K562 (cell line): ENCODE measurements at regions not wholly inside any gene's neighbourhood (a gene's known extent, or its start where the extent isn't known, plus 50 kb on each side); places are given as distances from the start of the nearest gene placed in this dataset.

Source experiments
- ATAC-seq: fragments of 200-7000 bp; cut with Tn5 transposase; 3 replicates; pipeline ENCODE4 v1.9.1; 2020; ENCODE audit warnings: moderate library complexity
- BruUV-seq: library from RNA; stranded (reverse); fragments of 400-500 nt; replicated peaks from 2 replicates; lab custom pipeline; 2021; lab: Mats Ljungman, UMichigan
- CTCF ChIA-PET: fragments of 300-600 bp; formaldehyde crosslinking; extraction: SDS; loops from one replicate; lab custom pipeline; 2021; ENCODE audit warnings: low intra/inter-chr PET ratio; lab: Yijun Ruan, JAX
- POLR2A ChIA-PET: fragments of 300-600, 350-650 bp; sonication (Branson Sonifier 250); formaldehyde crosslinking; extraction: SDS; loops from one replicate; lab custom pipeline; 2021; ENCODE audit warnings: antibody characterized with exemption, inconsistent platforms; lab: Yijun Ruan, JAX
- DNase-seq, 4 experiments: peaks; one replicate each; pipeline versions ENCODE4 v3.0.0 to v3.0.0-alpha.2; 2011 to 2018; ENCODE audit warnings: low spot score in 3 of 4, mixed read lengths in 3 of 4; ENCODE audit errors: extremely low read depth in 1 of 4
- FAIRE-seq: peaks from 2 replicates; lab custom pipeline; 2011; peaks lifted over from hg19 to GRCh38; lab: Jason Lieb, UNC
- H2AFZ ChIP-seq: 2 replicates; pipeline ENCODE4 v1.6.0; 2011; ENCODE audit warnings: low read depth, low read length, control low read depth, inconsistent platforms
- H3K27ac ChIP-seq: fragments of 200-600 bp; 3 replicates; pipeline ENCODE4 v1.8.0; 2011; ENCODE audit warnings: low read depth, mild to moderate bottlenecking, control low read depth, inconsistent platforms, low read length, moderate library complexity, mixed read lengths; ENCODE audit errors: extremely low read depth
- H3K27me3 ChIP-seq, 2 experiments: fragments of 300-600 bp in 1 of 2; 2 replicates in 1 of 2; 3 replicates in 1 of 2; pipeline versions ENCODE4 v1.6.0 to v1.8.0; 2011; ENCODE audit warnings: inconsistent platforms in 2 of 2, low read length in 2 of 2, mild to moderate bottlenecking in 1 of 2, mixed read lengths in 1 of 2, moderate library complexity in 1 of 2; ENCODE audit not compliant: control insufficient read depth in 2 of 2, insufficient read depth in 2 of 2
- H3K36me3 ChIP-seq: fragments of 300-600 bp; 3 replicates; pipeline ENCODE4 v1.8.0; 2011; ENCODE audit warnings: mild to moderate bottlenecking, low read length, inconsistent platforms; ENCODE audit not compliant: control insufficient read depth, insufficient read depth
- H3K4me1 ChIP-seq, 2 experiments: fragments of 200-600 bp in 1 of 2; replicated peaks in 1 of 2; 2 replicates in 1 of 2; 3 replicates in 1 of 2; pipeline versions ENCODE4 v1.5.1 to v1.8.0; 2011; ENCODE audit warnings: inconsistent platforms in 2 of 2, low read length in 2 of 2, mild to moderate bottlenecking in 1 of 2, mixed read lengths in 1 of 2, moderate library complexity in 1 of 2; ENCODE audit not compliant: control insufficient read depth in 2 of 2, insufficient read depth in 2 of 2
- H3K4me2 ChIP-seq: 2 replicates; pipeline ENCODE4 v1.6.1; 2011; ENCODE audit warnings: low read length, control low read depth, inconsistent platforms, mixed read lengths; ENCODE audit not compliant: insufficient read depth
- H3K4me3 ChIP-seq: fragments of 200-600 bp; sonication (generic), shearing (Covaris generic); 2 replicates; pipeline ENCODE4 v1.5.1; 2016; ENCODE audit warnings: control low read depth, inconsistent platforms
- H3K79me2 ChIP-seq: fragments of 200-600 bp; 3 replicates; pipeline ENCODE4 v1.8.0; 2011; ENCODE audit warnings: low read length, inconsistent platforms; ENCODE audit not compliant: control insufficient read depth, insufficient read depth
- H3K9ac ChIP-seq, 2 experiments: 2 replicates each; pipeline versions ENCODE4 v1.6.0 to v1.6.1; 2011; ENCODE audit warnings: low read depth in 2 of 2, low read length in 2 of 2, control low read depth in 1 of 2, inconsistent platforms in 1 of 2, mild to moderate bottlenecking in 1 of 2, mixed read lengths in 1 of 2; ENCODE audit not compliant: insufficient read depth in 1 of 2
- H3K9me1 ChIP-seq: one replicate; pipeline ENCODE4 v1.6.0; 2011; ENCODE audit warnings: inconsistent platforms, mild to moderate bottlenecking, low read length, moderate library complexity; ENCODE audit not compliant: control insufficient read depth, insufficient read depth
- H3K9me3 ChIP-seq: replicated peaks from 2 replicates; pipeline ENCODE4 v1.5.1; 2011; ENCODE audit warnings: low read depth, low read length, inconsistent platforms; ENCODE audit not compliant: control insufficient read depth, insufficient read depth
- H4K20me1 ChIP-seq: replicated peaks from 2 replicates; pipeline ENCODE4 v1.6.1; 2011; ENCODE audit warnings: low read length, inconsistent platforms, mixed read lengths; ENCODE audit not compliant: control insufficient read depth, insufficient read depth
- BDP1 ChIP-seq: IDR thresholded peaks from 3 replicates; pipeline ENCODE4 v1.6.1; 2011; ENCODE audit not compliant: insufficient read length, insufficient read depth
- DNMT1 ChIP-seq: fragments of 450-650 bp; IDR thresholded peaks from 2 replicates; pipeline ENCODE4 v1.6.1; 2016; ENCODE audit warnings: antibody characterized with exemption, mild to moderate bottlenecking
- ELF2 ChIP-seq: fragments of 250-450 bp; sonication (Bioruptor Pico); IDR thresholded peaks from 2 replicates; pipeline ENCODE4 v1.5.0; 2021; ENCODE audit warnings: mild to moderate bottlenecking
- MYC ChIP-seq, 2 experiments: fragments of 250-450 bp in 1 of 2; sonication (Bioruptor Pico) in 1 of 2; IDR thresholded peaks; 2 replicates each; pipeline versions ENCODE4 v1.5.1 to v1.6.1; 2012 to 2021; ENCODE audit warnings: low read depth in 2 of 2, borderline replicate concordance in 1 of 2, improper control_type of control experiment in 1 of 2, low read length in 1 of 2, mild to moderate bottlenecking in 1 of 2, moderate library complexity in 1 of 2
- NCOA2 ChIP-seq, 2 experiments: fragments of 450-650 bp; IDR thresholded peaks; 2 replicates each; pipeline ENCODE4 v1.6.1; 2018; ENCODE audit warnings: mild to moderate bottlenecking in 2 of 2, moderate library complexity in 1 of 2; ENCODE audit not compliant: partially characterized antibody in 2 of 2
- NFIC ChIP-seq: fragments of 450-650 bp; IDR thresholded peaks from 2 replicates; pipeline ENCODE4 v1.6.1; 2017; ENCODE audit warnings: mild to moderate bottlenecking, inconsistent platforms
- NFYB ChIP-seq: IDR thresholded peaks from 2 replicates; pipeline ENCODE4 v1.6.1; 2011; ENCODE audit warnings: mild to moderate bottlenecking, moderate library complexity; ENCODE audit not compliant: insufficient read length; ENCODE audit errors: extremely low read depth
- SRSF3 ChIP-seq: fragments of 200-400 bp; formaldehyde crosslinking; IDR thresholded peaks from 2 replicates; pipeline ENCODE4 v1.6.1; 2016; ENCODE audit warnings: mild to moderate bottlenecking, low read length, moderate library complexity; ENCODE audit not compliant: insufficient read depth
- TOE1 ChIP-seq, 2 experiments: fragments of 450-650 bp in 1 of 2; sonication (generic) in 1 of 2; formaldehyde crosslinking in 1 of 2; IDR thresholded peaks; 2 replicates each; pipeline versions ENCODE4 v1.7.1 to v1.8.0; 2016 to 2022; ENCODE audit warnings: borderline replicate concordance in 2 of 2, mild to moderate bottlenecking in 2 of 2, antibody characterized with exemption in 1 of 2, inconsistent platforms in 1 of 2, low read depth in 1 of 2, missing genetic modification reagents in 1 of 2, moderate library complexity in 1 of 2
- ZNF263 ChIP-seq: sonication (generic); formaldehyde crosslinking; IDR thresholded peaks from 2 replicates; pipeline ENCODE4 v1.8.0; 2022; ENCODE audit warnings: mild to moderate bottlenecking, missing genetic modification reagents, borderline replicate concordance
- in situ Hi-C: fragments of 300-500 bp; cut with MboI; formaldehyde crosslinking; loops from 4 replicates; pipeline ENCODE4 v1.15.0; 2018; ENCODE audit warnings: inconsistent platforms, mixed read lengths
- intact Hi-C: fragments of 100-400 bp; cut with micrococcal nuclease; formaldehyde crosslinking; loops from 2 replicates; pipeline ENCODE4 v1.14.2; 2022
- TF ChIP-seq, protein P1 (sequence below), 2 experiments: fragments of 450-650 bp; IDR thresholded peaks; 2 replicates each; pipeline ENCODE4 v1.6.1; 2018; ENCODE audit warnings: mild to moderate bottlenecking in 2 of 2, low read depth in 1 of 2; ENCODE audit not compliant: partially characterized antibody in 2 of 2
- TF ChIP-seq, protein P2 (sequence below): fragments of 250-450 bp; sonication (Bioruptor Pico); IDR thresholded peaks from 2 replicates; pipeline ENCODE4 v1.4.0; 2020

GRCh38 chr1:187504779-187505178 lies 676.0 kb downstream of the PLA2G4A start:
- in situ Hi-C loops (no loop called here), intact Hi-C loops (no loop called here)
- H3K36me3 ChIP-seq, result no peaks in the 10 kb centered on the region
- no TSS peak for BruUV-seq
- CTCF ChIA-PET, result no interaction called here
- no peak overlapping the region for H3K4me3 ChIP-seq
- H3K9ac ChIP-seq, result no peak overlapping the region
- no peak for ATAC-seq
- no peaks in the 10 kb centered on the region for H3K9me1 ChIP-seq
- no peaks in the 10 kb centered on the region for H4K20me1 ChIP-seq
- no peak overlapping the region for H3K4me2 ChIP-seq
- H3K9me3 ChIP-seq, result no peaks in the 10 kb centered on the region
- H3K4me1 ChIP-seq, result no peaks in the 10 kb centered on the region
- H3K27me3 ChIP-seq, result no peaks in the 10 kb centered on the region
- POLR2A ChIA-PET, result no interaction called here
- no peak for DNase-seq
- no peak for FAIRE-seq
- no peak overlapping the region for H3K27ac ChIP-seq
- H2AFZ ChIP-seq, result no peak overlapping the region
- H3K79me2 ChIP-seq, result no peaks in the 10 kb centered on the region
- no peak for TF ChIP-seq MYC (IDR thresholded peaks at IDR 0.05; ENCODE audit: low read depth, low read length)
- TF ChIP-seq MYC (CRISPR knock-in tag; IDR thresholded peaks at IDR 0.05; ENCODE audit: borderline replicate concordance, low read depth), result no peak
- TF ChIP-seq ZNF263 (CRISPR knock-in tag), result no peak
- no peak for TF ChIP-seq NCOA2 (IDR thresholded peaks at IDR 0.05; ENCODE audit: partially characterized antibody in 2 of 2)
- no peak for TF ChIP-seq DNMT1
- no peak for TF ChIP-seq NFIC
- TF ChIP-seq, protein P1, sequence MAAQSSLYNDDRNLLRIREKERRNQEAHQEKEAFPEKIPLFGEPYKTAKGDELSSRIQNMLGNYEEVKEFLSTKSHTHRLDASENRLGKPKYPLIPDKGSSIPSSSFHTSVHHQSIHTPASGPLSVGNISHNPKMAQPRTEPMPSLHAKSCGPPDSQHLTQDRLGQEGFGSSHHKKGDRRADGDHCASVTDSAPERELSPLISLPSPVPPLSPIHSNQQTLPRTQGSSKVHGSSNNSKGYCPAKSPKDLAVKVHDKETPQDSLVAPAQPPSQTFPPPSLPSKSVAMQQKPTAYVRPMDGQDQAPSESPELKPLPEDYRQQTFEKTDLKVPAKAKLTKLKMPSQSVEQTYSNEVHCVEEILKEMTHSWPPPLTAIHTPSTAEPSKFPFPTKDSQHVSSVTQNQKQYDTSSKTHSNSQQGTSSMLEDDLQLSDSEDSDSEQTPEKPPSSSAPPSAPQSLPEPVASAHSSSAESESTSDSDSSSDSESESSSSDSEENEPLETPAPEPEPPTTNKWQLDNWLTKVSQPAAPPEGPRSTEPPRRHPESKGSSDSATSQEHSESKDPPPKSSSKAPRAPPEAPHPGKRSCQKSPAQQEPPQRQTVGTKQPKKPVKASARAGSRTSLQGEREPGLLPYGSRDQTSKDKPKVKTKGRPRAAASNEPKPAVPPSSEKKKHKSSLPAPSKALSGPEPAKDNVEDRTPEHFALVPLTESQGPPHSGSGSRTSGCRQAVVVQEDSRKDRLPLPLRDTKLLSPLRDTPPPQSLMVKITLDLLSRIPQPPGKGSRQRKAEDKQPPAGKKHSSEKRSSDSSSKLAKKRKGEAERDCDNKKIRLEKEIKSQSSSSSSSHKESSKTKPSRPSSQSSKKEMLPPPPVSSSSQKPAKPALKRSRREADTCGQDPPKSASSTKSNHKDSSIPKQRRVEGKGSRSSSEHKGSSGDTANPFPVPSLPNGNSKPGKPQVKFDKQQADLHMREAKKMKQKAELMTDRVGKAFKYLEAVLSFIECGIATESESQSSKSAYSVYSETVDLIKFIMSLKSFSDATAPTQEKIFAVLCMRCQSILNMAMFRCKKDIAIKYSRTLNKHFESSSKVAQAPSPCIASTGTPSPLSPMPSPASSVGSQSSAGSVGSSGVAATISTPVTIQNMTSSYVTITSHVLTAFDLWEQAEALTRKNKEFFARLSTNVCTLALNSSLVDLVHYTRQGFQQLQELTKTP (IDR thresholded peaks at IDR 0.05; ENCODE audit: low read depth in 1 of 2, partially characterized antibody in 2 of 2), result no peak
- TF ChIP-seq TOE1 (IDR thresholded peaks at IDR 0.05; ENCODE audit: borderline replicate concordance), result no peak
- no peak for TF ChIP-seq TOE1 (CRISPR knock-in tag; IDR thresholded peaks at IDR 0.05; ENCODE audit: borderline replicate concordance, low read depth)
- no peak for TF ChIP-seq SRSF3
- no peak for TF ChIP-seq ELF2 (CRISPR knock-in tag)
- TF ChIP-seq NFYB, result no peak
- TF ChIP-seq, protein P2, sequence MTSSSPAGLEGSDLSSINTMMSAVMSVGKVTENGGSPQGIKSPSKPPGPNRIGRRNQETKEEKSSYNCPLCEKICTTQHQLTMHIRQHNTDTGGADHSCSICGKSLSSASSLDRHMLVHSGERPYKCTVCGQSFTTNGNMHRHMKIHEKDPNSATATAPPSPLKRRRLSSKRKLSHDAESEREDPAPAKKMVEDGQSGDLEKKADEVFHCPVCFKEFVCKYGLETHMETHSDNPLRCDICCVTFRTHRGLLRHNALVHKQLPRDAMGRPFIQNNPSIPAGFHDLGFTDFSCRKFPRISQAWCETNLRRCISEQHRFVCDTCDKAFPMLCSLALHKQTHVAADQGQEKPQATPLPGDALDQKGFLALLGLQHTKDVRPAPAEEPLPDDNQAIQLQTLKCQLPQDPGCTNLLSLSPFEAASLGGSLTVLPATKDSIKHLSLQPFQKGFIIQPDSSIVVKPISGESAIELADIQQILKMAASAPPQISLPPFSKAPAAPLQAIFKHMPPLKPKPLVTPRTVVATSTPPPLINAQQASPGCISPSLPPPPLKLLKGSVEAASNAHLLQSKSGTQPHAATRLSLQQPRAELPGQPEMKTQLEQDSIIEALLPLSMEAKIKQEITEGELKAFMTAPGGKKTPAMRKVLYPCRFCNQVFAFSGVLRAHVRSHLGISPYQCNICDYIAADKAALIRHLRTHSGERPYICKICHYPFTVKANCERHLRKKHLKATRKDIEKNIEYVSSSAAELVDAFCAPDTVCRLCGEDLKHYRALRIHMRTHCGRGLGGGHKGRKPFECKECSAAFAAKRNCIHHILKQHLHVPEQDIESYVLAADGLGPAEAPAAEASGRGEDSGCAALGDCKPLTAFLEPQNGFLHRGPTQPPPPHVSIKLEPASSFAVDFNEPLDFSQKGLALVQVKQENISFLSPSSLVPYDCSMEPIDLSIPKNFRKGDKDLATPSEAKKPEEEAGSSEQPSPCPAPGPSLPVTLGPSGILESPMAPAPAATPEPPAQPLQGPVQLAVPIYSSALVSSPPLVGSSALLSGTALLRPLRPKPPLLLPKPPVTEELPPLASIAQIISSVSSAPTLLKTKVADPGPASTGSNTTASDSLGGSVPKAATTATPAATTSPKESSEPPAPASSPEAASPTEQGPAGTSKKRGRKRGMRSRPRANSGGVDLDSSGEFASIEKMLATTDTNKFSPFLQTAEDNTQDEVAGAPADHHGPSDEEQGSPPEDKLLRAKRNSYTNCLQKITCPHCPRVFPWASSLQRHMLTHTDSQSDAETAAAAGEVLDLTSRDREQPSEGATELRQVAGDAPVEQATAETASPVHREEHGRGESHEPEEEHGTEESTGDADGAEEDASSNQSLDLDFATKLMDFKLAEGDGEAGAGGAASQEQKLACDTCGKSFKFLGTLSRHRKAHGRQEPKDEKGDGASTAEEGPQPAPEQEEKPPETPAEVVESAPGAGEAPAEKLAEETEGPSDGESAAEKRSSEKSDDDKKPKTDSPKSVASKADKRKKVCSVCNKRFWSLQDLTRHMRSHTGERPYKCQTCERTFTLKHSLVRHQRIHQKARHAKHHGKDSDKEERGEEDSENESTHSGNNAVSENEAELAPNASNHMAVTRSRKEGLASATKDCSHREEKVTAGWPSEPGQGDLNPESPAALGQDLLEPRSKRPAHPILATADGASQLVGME (CRISPR knock-in tag), result no peak
- TF ChIP-seq BDP1, result no peak
